ENCODE measurements at regions not wholly inside any gene's neighbourhood (a gene's known extent, or its start where the extent isn't known, plus 50 kb on each side); places are given as distances from the start of the nearest gene placed in this dataset.

DNA sequence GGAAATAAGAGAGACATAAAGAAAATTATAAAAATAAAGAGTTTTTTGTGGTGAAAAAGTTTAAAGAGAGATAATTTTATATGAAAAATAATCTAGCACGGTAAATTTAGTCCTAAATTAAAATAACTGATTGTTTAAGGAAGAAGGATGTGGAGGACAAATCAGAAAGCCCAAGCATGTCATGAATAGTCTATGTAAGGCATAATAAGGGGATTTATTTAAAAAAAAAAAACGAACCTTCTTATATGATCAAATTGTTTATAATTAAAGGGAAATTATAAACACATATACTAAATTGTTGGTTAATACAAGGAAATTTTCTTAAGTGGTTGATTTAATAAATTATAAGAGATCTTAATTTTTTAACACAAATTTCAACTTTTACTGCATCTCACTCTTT, 551.8 kb upstream of the TYRP1 start:
- DNase-seq (ENCODE audit: extremely low spot score in 2 of 2), result no peak
- Histone ChIP-seq H3K27ac (no peak overlapping the region), H3K27me3 (no peaks in the 10 kb centered on the region), H3K36me3 (no peaks in the 10 kb centered on the region), H3K9me3 (no peaks in the 10 kb centered on the region), H3K4me3 (no peak overlapping the region), H3K4me1 (no peaks in the 10 kb centered on the region)
- intact Hi-C loops (cut with DNase I), result no loop called here
- TF ChIP-seq POLR2A (IDR thresholded peaks at IDR 0.05) (no peak), POLR2AphosphoS5 (IDR thresholded peaks at IDR 0.05; ENCODE audit: insufficient read depth in 1 of 2, low read depth in 1 of 2) (no peak)
- TF ChIP-seq, protein P1, sequence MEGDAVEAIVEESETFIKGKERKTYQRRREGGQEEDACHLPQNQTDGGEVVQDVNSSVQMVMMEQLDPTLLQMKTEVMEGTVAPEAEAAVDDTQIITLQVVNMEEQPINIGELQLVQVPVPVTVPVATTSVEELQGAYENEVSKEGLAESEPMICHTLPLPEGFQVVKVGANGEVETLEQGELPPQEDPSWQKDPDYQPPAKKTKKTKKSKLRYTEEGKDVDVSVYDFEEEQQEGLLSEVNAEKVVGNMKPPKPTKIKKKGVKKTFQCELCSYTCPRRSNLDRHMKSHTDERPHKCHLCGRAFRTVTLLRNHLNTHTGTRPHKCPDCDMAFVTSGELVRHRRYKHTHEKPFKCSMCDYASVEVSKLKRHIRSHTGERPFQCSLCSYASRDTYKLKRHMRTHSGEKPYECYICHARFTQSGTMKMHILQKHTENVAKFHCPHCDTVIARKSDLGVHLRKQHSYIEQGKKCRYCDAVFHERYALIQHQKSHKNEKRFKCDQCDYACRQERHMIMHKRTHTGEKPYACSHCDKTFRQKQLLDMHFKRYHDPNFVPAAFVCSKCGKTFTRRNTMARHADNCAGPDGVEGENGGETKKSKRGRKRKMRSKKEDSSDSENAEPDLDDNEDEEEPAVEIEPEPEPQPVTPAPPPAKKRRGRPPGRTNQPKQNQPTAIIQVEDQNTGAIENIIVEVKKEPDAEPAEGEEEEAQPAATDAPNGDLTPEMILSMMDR (IDR thresholded peaks at IDR 0.05), result no peak

GRCh38 chr9:12155401-12156134, 537.6 kb upstream of the TYRP1 start:
- DNase-seq (ENCODE audit: extremely low spot score in 2 of 2), result no peak
- H3K27me3 ChIP-seq, result no peaks in the 10 kb centered on the region
- intact Hi-C loops (cut with DNase I), result no loop called here
- TF ChIP-seq, protein P1 (IDR thresholded peaks at IDR 0.05), result no peak
- TF ChIP-seq POLR2AphosphoS5 (IDR thresholded peaks at IDR 0.05; ENCODE audit: insufficient read depth in 1 of 2, low read depth in 1 of 2), result no peak
- no peak for TF ChIP-seq POLR2A (IDR thresholded peaks at IDR 0.05)
- no peak overlapping the region for H3K27ac ChIP-seq
- H3K4me1 ChIP-seq, result no peaks in the 10 kb centered on the region
- H3K9me3 ChIP-seq, result no peaks in the 10 kb centered on the region
- H3K4me3 ChIP-seq, result no peak overlapping the region
- no peaks in the 10 kb centered on the region for H3K36me3 ChIP-seq

GRCh38 chr9:12162181-12162815, 530.9 kb upstream of the TYRP1 start:
- Histone ChIP-seq H3K36me3 (no peaks in the 10 kb centered on the region), H3K9me3 (no peaks in the 10 kb centered on the region), H3K4me1 (no peaks in the 10 kb centered on the region), H3K4me3 (no peak overlapping the region), H3K27ac (no peak overlapping the region), H3K27me3 (no peaks in the 10 kb centered on the region)
- intact Hi-C loops (cut with DNase I), result no loop called here
- no peak for DNase-seq (ENCODE audit: extremely low spot score in 2 of 2)
- TF ChIP-seq POLR2AphosphoS5 (IDR thresholded peaks at IDR 0.05; ENCODE audit: insufficient read depth in 1 of 2, low read depth in 1 of 2) (no peak), POLR2A (IDR thresholded peaks at IDR 0.05) (no peak)
- TF ChIP-seq, protein P1 (IDR thresholded peaks at IDR 0.05), result no peak

DNA sequence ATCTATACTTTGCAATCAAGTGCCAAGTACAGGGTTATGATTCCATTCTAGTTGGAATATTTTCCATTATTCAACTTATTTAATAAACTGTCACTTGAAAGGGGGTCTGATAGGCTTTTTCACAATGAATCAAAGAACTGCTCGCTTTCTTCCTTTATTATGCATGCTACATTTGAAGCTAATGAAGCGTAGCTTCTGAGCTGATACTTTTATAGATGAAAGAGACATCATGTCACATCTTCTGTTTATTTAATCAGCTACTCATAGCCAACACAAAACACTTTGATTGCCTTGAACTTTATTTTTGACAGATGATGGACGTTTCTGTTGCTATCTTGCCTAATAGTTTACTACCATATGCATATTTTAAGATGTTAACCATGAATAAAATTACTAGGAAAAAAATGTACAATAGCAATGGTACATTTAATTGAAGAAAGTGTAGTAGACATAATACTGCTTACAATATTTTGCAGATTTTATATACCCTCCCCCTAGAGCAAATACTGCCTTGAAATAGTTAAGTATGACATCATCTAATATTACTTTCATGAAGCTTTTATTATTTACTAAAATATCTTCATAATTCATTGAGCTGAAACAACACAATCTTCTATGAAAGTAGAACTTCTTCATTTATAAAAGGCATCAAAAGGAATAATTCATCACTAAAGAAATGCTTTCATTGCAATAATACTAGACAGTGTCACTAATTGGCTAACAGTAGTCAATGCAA, 529.3 kb upstream of the TYRP1 start:
- no peak overlapping the region for H3K27ac ChIP-seq
- intact Hi-C loops (cut with DNase I), result no loop called here
- no peaks in the 10 kb centered on the region for H3K9me3 ChIP-seq
- H3K27me3 ChIP-seq, result no peaks in the 10 kb centered on the region
- H3K4me1 ChIP-seq, result no peaks in the 10 kb centered on the region
- TF ChIP-seq, protein P1 (IDR thresholded peaks at IDR 0.05), result no peak
- TF ChIP-seq POLR2AphosphoS5 (IDR thresholded peaks at IDR 0.05; ENCODE audit: insufficient read depth in 1 of 2, low read depth in 1 of 2) (no peak), POLR2A (IDR thresholded peaks at IDR 0.05) (no peak)
- H3K36me3 ChIP-seq, result no peaks in the 10 kb centered on the region
- no peak overlapping the region for H3K4me3 ChIP-seq
- DNase-seq (ENCODE audit: extremely low spot score in 2 of 2), result no peak

All from vagina (tissue), 2 donors.